NT2/D1 (cell line): ENCODE measurements at regions not wholly inside any gene's neighbourhood (a gene's known extent, or its start where the extent isn't known, plus 50 kb on each side); places are given as distances from the start of the nearest gene placed in this dataset.

Experiments used
- YY1 ChIP-seq: IDR thresholded peaks from 2 replicates; pipeline ENCODE4 v1.6.1; 2011; ENCODE audit not compliant: insufficient read length, insufficient read depth
- ZNF274 ChIP-seq: IDR thresholded peaks from 2 replicates; pipeline ENCODE4 v1.6.1; 2011; ENCODE audit warnings: mild to moderate bottlenecking, low read depth, low read length

- TF ChIP-seq YY1 = no peak
- TF ChIP-seq ZNF274 = no peak
Measured at GRCh38 chr3:70426071-70426470, 113.6 kb upstream of the MDFIC2 start.
